GM23248 (cell line): ENCODE measurements at regions not wholly inside any gene's neighbourhood (a gene's known extent, or its start where the extent isn't known, plus 50 kb on each side); places are given as distances from the start of the nearest gene placed in this dataset.

Experiments used
- DNase-seq: peaks from one replicate; pipeline ENCODE4 v3.0.0-alpha.2; 2015
- H2AFZ ChIP-seq: fragments of 200-600 bp; sonication (generic); 2 replicates; pipeline ENCODE4 v1.6.1; 2016; ENCODE audit warnings: antibody characterized with exemption
- H3F3A ChIP-seq: fragments of 200-600 bp; sonication (generic); 2 replicates; pipeline ENCODE4 v1.6.1; 2016; ENCODE audit warnings: mild to moderate bottlenecking, antibody characterized with exemption, mixed run types; ENCODE audit not compliant: insufficient read depth
- H3K27ac ChIP-seq: fragments of 200-600 bp; sonication (generic); 2 replicates; pipeline ENCODE4 v1.5.1; 2016; ENCODE audit warnings: mild to moderate bottlenecking
- H3K27me3 ChIP-seq: fragments of 200-600 bp; sonication (generic); replicated peaks from 2 replicates; pipeline ENCODE4 v1.6.1; 2016; ENCODE audit warnings: mild to moderate bottlenecking; ENCODE audit not compliant: insufficient read depth
- H3K36me3 ChIP-seq: fragments of 200-600 bp; sonication (generic); 2 replicates; pipeline ENCODE4 v1.6.1; 2016; ENCODE audit warnings: low read depth, mild to moderate bottlenecking
- H3K4me1 ChIP-seq: fragments of 200-600 bp; sonication (generic); 2 replicates; pipeline ENCODE4 v1.6.1; 2016; ENCODE audit warnings: mild to moderate bottlenecking; ENCODE audit not compliant: insufficient read depth
- H3K4me2 ChIP-seq: fragments of 200-600 bp; sonication (generic); one replicate; pipeline ENCODE4 v1.6.1; 2016; ENCODE audit warnings: mild to moderate bottlenecking; ENCODE audit not compliant: unreplicated experiment
- H3K4me3 ChIP-seq: fragments of 200-600 bp; sonication (generic); 2 replicates; pipeline ENCODE4 v1.5.1; 2016; ENCODE audit warnings: mild to moderate bottlenecking
- H3K79me2 ChIP-seq: fragments of 200-600 bp; sonication (generic); 2 replicates; pipeline ENCODE4 v1.6.1; 2016; ENCODE audit warnings: mild to moderate bottlenecking; ENCODE audit not compliant: insufficient read depth
- H3K9ac ChIP-seq: fragments of 200-600 bp; sonication (generic); 2 replicates; pipeline ENCODE4 v1.6.1; 2016; ENCODE audit warnings: mild to moderate bottlenecking
- H3K9me2 ChIP-seq: fragments of 200-600 bp; sonication (generic); 2 replicates; pipeline ENCODE4 v1.6.1; 2016; ENCODE audit warnings: mixed run types, mild to moderate bottlenecking, moderate library complexity; ENCODE audit not compliant: insufficient read depth
- H3K9me3 ChIP-seq: fragments of 200-600 bp; sonication (generic); one replicate; pipeline ENCODE4 v1.6.1; 2017; ENCODE audit warnings: low read depth
- H4K20me1 ChIP-seq: fragments of 200-600 bp; sonication (generic); 2 replicates; pipeline ENCODE4 v1.6.0; 2016; ENCODE audit not compliant: insufficient read depth
- EZH2 ChIP-seq: fragments of 200-600 bp; sonication (generic); IDR thresholded peaks from 2 replicates; pipeline ENCODE4 v1.6.1; 2018; ENCODE audit warnings: antibody characterized with exemption, mild to moderate bottlenecking; ENCODE audit not compliant: insufficient read depth, poor library complexity, severe bottlenecking
- EZH2phosphoT487 ChIP-seq: fragments of 200-600 bp; sonication (generic); IDR thresholded peaks from 2 replicates; pipeline ENCODE4 v1.6.1; 2018; ENCODE audit warnings: antibody characterized with exemption, moderate library complexity, mild to moderate bottlenecking, low read depth; ENCODE audit not compliant: insufficient read depth
- WGBS, 2 experiments: methylation state at CpG; one replicate each; pipeline ENCODE4 v1.1.6; 2015 to 2017; ENCODE audit warnings: low lambda C conversion rate in 2 of 2, low coverage in 1 of 2; ENCODE audit errors: missing lambda C conversion rate in 2 of 2; 5-methylcytosine and 5-hydroxymethylcytosine counted together
- in situ Hi-C: fragments of 300-500 bp; cut with MboI; formaldehyde crosslinking; loops from 2 replicates; pipeline ENCODE4 v1.15.0; 2020

GRCh38 chr3:94453864-94454263, 391.0 kb downstream of the NSUN3 start:
- no peak for DNase-seq
- in situ Hi-C loops, result no loop called here
- WGBS, 2 experiments, result 60 to 74% methylated on average over 1 of the region's 1 CpG

DNA sequence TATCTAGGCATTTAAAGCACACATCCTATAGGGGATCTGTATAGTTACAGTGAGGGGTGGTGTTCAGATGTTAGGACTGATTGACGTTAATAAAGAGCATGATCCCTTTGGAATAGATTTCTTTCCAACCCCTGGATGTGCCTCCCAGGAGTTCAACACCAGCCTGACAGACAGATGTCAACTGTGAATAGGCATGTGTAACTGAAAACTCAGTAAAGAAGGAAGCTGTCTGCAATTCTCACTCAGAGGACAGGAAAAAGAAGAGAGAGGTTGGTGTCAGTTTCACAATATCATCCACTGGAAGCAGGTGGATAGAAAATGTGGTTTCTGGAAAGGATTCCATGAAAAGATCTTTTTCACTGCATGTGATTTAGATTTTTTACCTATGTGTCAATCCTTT, 396.3 kb downstream of the NSUN3 start:
- in situ Hi-C loops, result no loop called here
- Histone ChIP-seq H3K9ac (no peak overlapping the region), H3K27ac (no peak overlapping the region), H3K9me3 (no peaks in the 10 kb centered on the region), H3K9me2 (no peaks in the 10 kb centered on the region), H3K4me1 (no peaks in the 10 kb centered on the region), H3K4me3 (no peak overlapping the region), H3F3A (no peaks in the 10 kb centered on the region), H3K4me2 (no peak overlapping the region), H3K36me3 (no peaks in the 10 kb centered on the region), H3K27me3 (no peaks in the 10 kb centered on the region), H4K20me1 (no peaks in the 10 kb centered on the region), H2AFZ (no peak overlapping the region), H3K79me2 (no peaks in the 10 kb centered on the region)
- TF ChIP-seq EZH2phosphoT487 (no peak), EZH2 (no peak)
- 6 to 8% methylated on average over 1 of the region's 1 CpG for WGBS, 2 experiments
- DNase-seq, result no peak

More at GRCh38 chr3:94453864-94454263, 391.0 kb downstream of the NSUN3 start:
- no peaks in the 10 kb centered on the region for H3F3A ChIP-seq
- H3K4me2 ChIP-seq, result no peak overlapping the region
- H3K79me2 ChIP-seq, result no peaks in the 10 kb centered on the region
- H3K4me3 ChIP-seq, result no peak overlapping the region
- no peak overlapping the region for H3K9ac ChIP-seq
- no peak for TF ChIP-seq EZH2
- no peak for TF ChIP-seq EZH2phosphoT487
- no peaks in the 10 kb centered on the region for H3K9me3 ChIP-seq
- H4K20me1 ChIP-seq, result no peaks in the 10 kb centered on the region
- no peaks in the 10 kb centered on the region for H3K36me3 ChIP-seq
- H3K4me1 ChIP-seq, result no peaks in the 10 kb centered on the region
- 0 out of 2 replicates have a peak, but pooled peaks cover 4% of the 10 kb centered on the region for H3K27me3 ChIP-seq
- H3K27ac ChIP-seq, result no peak overlapping the region
- H3K9me2 ChIP-seq, result no peaks in the 10 kb centered on the region
- no peak overlapping the region for H2AFZ ChIP-seq

GRCh38 chr3:94460931-94461330, 398.1 kb downstream of the NSUN3 start:
- Histone ChIP-seq H4K20me1 (no peaks in the 10 kb centered on the region), H3K9me2 (no peaks in the 10 kb centered on the region), H3K27me3 (no peaks in the 10 kb centered on the region), H3K36me3 (no peaks in the 10 kb centered on the region), H3K79me2 (no peaks in the 10 kb centered on the region), H2AFZ (no peak overlapping the region), H3K9ac (no peak overlapping the region), H3K4me2 (no peak overlapping the region), H3K9me3 (no peaks in the 10 kb centered on the region), H3F3A (no peaks in the 10 kb centered on the region), H3K27ac (no peak overlapping the region), H3K4me3 (no peak overlapping the region), H3K4me1 (no peaks in the 10 kb centered on the region)
- in situ Hi-C loops, result no loop called here
- DNase-seq, result no peak
- WGBS, 2 experiments, result 33 to 37% methylated on average over 3 of the region's 3 CpGs
- TF ChIP-seq EZH2phosphoT487, result no peak
- no peak for TF ChIP-seq EZH2

- Histone ChIP-seq H2AFZ (no peak overlapping the region), H3K9me3 (no peaks in the 10 kb centered on the region), H3K79me2 (no peaks in the 10 kb centered on the region), H3K9ac (no peak overlapping the region), H3K4me1 (no peaks in the 10 kb centered on the region), H3K9me2 (no peaks in the 10 kb centered on the region), H3K27me3 (no peaks in the 10 kb centered on the region), H3F3A (no peaks in the 10 kb centered on the region), H3K4me3 (no peak overlapping the region), H3K4me2 (no peak overlapping the region), H3K27ac (no peak overlapping the region), H3K36me3 (no peaks in the 10 kb centered on the region), H4K20me1 (no peaks in the 10 kb centered on the region)
- TF ChIP-seq EZH2phosphoT487, result no peak
- TF ChIP-seq EZH2, result no peak
- WGBS, 2 experiments, result 9% methylated on average over 2 of the region's 2 CpGs
- in situ Hi-C loops, result no loop called here
- DNase-seq, result no peak
These were observed 400.1 kb downstream of the NSUN3 start for GRCh38 chr3:94462931-94463330.

DNA sequence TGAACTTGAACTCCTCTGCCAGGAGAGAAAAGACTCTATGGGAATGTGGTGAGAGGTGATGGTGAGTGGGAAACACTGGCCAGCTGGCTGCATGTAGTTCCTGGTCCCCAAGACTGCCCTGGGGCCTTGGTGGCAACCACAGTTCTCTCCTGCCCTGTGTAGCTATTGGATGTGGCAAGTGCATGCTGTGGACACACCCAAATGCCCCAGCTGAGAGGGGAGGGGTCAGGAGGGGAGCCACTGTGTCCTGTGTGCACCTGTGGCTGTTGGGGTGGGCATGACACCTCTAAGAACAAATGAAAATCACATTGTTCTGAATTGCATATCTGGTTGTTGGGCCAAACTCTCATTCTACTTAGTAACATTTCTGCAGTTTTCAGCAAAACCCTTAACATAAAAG, 409.6 kb downstream of the NSUN3 start:
- no peak overlapping the region for H3K4me2 ChIP-seq
- H3K9me3 ChIP-seq, result no peaks in the 10 kb centered on the region
- H4K20me1 ChIP-seq, result no peaks in the 10 kb centered on the region
- no peaks in the 10 kb centered on the region for H3K27me3 ChIP-seq
- no peak overlapping the region for H3K9ac ChIP-seq
- no peaks in the 10 kb centered on the region for H3K4me1 ChIP-seq
- no peak overlapping the region for H3K27ac ChIP-seq
- H3K4me3 ChIP-seq, result no peak overlapping the region
- H2AFZ ChIP-seq, result no peak overlapping the region
- no peaks in the 10 kb centered on the region for H3K9me2 ChIP-seq
- no peaks in the 10 kb centered on the region for H3K79me2 ChIP-seq
- no peaks in the 10 kb centered on the region for H3K36me3 ChIP-seq
- TF ChIP-seq EZH2, result no peak
- TF ChIP-seq EZH2phosphoT487, result no peak
- no peak for DNase-seq
- H3F3A ChIP-seq, result no peaks in the 10 kb centered on the region
- in situ Hi-C loops, result no loop called here
